ENCODE measurements at regions not wholly inside any gene's neighbourhood (a gene's known extent, or its start where the extent isn't known, plus 50 kb on each side); places are given as distances from the start of the nearest gene placed in this dataset.

- no peak for TF ChIP-seq POLR2A (IDR thresholded peaks at IDR 0.05)
- TF ChIP-seq, protein P1, sequence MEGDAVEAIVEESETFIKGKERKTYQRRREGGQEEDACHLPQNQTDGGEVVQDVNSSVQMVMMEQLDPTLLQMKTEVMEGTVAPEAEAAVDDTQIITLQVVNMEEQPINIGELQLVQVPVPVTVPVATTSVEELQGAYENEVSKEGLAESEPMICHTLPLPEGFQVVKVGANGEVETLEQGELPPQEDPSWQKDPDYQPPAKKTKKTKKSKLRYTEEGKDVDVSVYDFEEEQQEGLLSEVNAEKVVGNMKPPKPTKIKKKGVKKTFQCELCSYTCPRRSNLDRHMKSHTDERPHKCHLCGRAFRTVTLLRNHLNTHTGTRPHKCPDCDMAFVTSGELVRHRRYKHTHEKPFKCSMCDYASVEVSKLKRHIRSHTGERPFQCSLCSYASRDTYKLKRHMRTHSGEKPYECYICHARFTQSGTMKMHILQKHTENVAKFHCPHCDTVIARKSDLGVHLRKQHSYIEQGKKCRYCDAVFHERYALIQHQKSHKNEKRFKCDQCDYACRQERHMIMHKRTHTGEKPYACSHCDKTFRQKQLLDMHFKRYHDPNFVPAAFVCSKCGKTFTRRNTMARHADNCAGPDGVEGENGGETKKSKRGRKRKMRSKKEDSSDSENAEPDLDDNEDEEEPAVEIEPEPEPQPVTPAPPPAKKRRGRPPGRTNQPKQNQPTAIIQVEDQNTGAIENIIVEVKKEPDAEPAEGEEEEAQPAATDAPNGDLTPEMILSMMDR (IDR thresholded peaks at IDR 0.05): no peak
Measured at GRCh38 chr6:14053811-14054210, 63.8 kb upstream of the CD83 start.
